H9 (cell line): ENCODE measurements at regions not wholly inside any gene's neighbourhood (a gene's known extent, or its start where the extent isn't known, plus 50 kb on each side); places are given as distances from the start of the nearest gene placed in this dataset.

ENCODE experiments used
- DNase-seq: peaks from one replicate; pipeline ENCODE4 v3.0.0-alpha.2; 2017
- H2AFZ ChIP-seq: one replicate; pipeline ENCODE4 v1.6.1; 2013; ENCODE audit warnings: mild to moderate bottlenecking, low read length, control low read depth, moderate library complexity
- H2AK5ac ChIP-seq: 2 replicates; pipeline ENCODE4 v1.6.1; 2013; ENCODE audit warnings: low read length, control low read depth, mixed read lengths; ENCODE audit not compliant: insufficient read length
- H2BK120ac ChIP-seq: one replicate; pipeline ENCODE4 v1.6.1; 2013; ENCODE audit warnings: low read depth, mild to moderate bottlenecking, low read length, control low read depth, inconsistent platforms; ENCODE audit not compliant: poor library complexity, severe bottlenecking
- H2BK12ac ChIP-seq: 2 replicates; pipeline ENCODE4 v1.6.1; 2013; ENCODE audit warnings: low read length, control low read depth, mixed read lengths, low read depth; ENCODE audit not compliant: insufficient read length
- H2BK15ac ChIP-seq: 2 replicates; pipeline ENCODE4 v1.6.1; 2013; ENCODE audit warnings: low read depth, low read length, control low read depth
- H2BK20ac ChIP-seq: one replicate; pipeline ENCODE4 v1.6.1; 2013; ENCODE audit warnings: low read depth, mild to moderate bottlenecking, low read length, control low read depth, inconsistent platforms; ENCODE audit not compliant: poor library complexity, severe bottlenecking
- H2BK5ac ChIP-seq: 2 replicates; pipeline ENCODE4 v1.6.1; 2013; ENCODE audit warnings: low read length, control low read depth, mixed read lengths; ENCODE audit not compliant: insufficient read length
- H3K14ac ChIP-seq: 2 replicates; pipeline ENCODE4 v1.6.1; 2013; ENCODE audit warnings: low read length, control low read depth; ENCODE audit not compliant: insufficient read depth
- H3K18ac ChIP-seq: 2 replicates; pipeline ENCODE4 v1.6.1; 2013; ENCODE audit warnings: low read depth, mild to moderate bottlenecking, mixed read lengths, low read length, control low read depth; ENCODE audit not compliant: insufficient read length
- H3K23ac ChIP-seq: 2 replicates; pipeline ENCODE4 v1.6.1; 2013; ENCODE audit warnings: low read length, control low read depth, mixed read lengths, low read depth; ENCODE audit not compliant: insufficient read length
- H3K23me2 ChIP-seq: 2 replicates; pipeline ENCODE4 v1.6.1; 2013; ENCODE audit warnings: low read depth, mild to moderate bottlenecking, mixed read lengths, low read length, control low read depth; ENCODE audit not compliant: insufficient read length, poor library complexity, severe bottlenecking
- H3K27ac ChIP-seq: 2 replicates; pipeline ENCODE4 v1.5.1; 2013; ENCODE audit warnings: low read length, control low read depth, mixed read lengths, low read depth; ENCODE audit not compliant: insufficient read length
- H3K27me3 ChIP-seq: 2 replicates; pipeline ENCODE4 v1.6.1; 2013; ENCODE audit warnings: low read length, control low read depth, inconsistent platforms; ENCODE audit not compliant: insufficient read depth
- H3K4ac ChIP-seq: 2 replicates; pipeline ENCODE4 v1.6.1; 2013; ENCODE audit warnings: low read depth, mild to moderate bottlenecking, control low read depth, inconsistent platforms, low read length, moderate library complexity
- H3K4me1 ChIP-seq: 2 replicates; pipeline ENCODE4 v1.6.1; 2013; ENCODE audit warnings: low read length, control low read depth, inconsistent platforms; ENCODE audit not compliant: insufficient read depth
- H3K4me2 ChIP-seq: 2 replicates; pipeline ENCODE4 v1.6.1; 2013; ENCODE audit warnings: low read length, control low read depth, mixed read lengths; ENCODE audit not compliant: insufficient read length, insufficient read depth
- H3K56ac ChIP-seq: 2 replicates; pipeline ENCODE4 v1.6.1; 2013; ENCODE audit warnings: low read depth, mild to moderate bottlenecking, mixed read lengths, low read length, control low read depth; ENCODE audit not compliant: insufficient read length
- H3K79me1 ChIP-seq: 2 replicates; pipeline ENCODE4 v1.6.1; 2013; ENCODE audit warnings: low read depth, mild to moderate bottlenecking, moderate library complexity, low read length, control low read depth, inconsistent platforms; ENCODE audit not compliant: insufficient read depth, poor library complexity, severe bottlenecking
- H3K79me2 ChIP-seq: 2 replicates; pipeline ENCODE4 v1.6.1; 2013; ENCODE audit warnings: low read length, control low read depth, inconsistent platforms; ENCODE audit not compliant: insufficient read depth
- H3K9ac ChIP-seq: 2 replicates; pipeline ENCODE4 v1.6.1; 2013; ENCODE audit warnings: low read length, control low read depth, mixed read lengths; ENCODE audit not compliant: insufficient read length; ENCODE audit errors: extremely low read depth
- H3K9me3 ChIP-seq: one replicate; pipeline ENCODE4 v1.6.1; 2013; ENCODE audit warnings: low read depth, low read length, inconsistent platforms; ENCODE audit not compliant: control insufficient read depth
- H3T11ph ChIP-seq: one replicate; pipeline ENCODE4 v1.6.1; 2013; ENCODE audit warnings: mild to moderate bottlenecking, low read length, control low read depth, inconsistent platforms
- H4K20me1 ChIP-seq: one replicate; pipeline ENCODE4 v1.6.1; 2013; ENCODE audit not compliant: control insufficient read depth, insufficient read length, insufficient read depth
- H4K5ac ChIP-seq: 2 replicates; pipeline ENCODE4 v1.6.1; 2013; ENCODE audit warnings: low read depth, mild to moderate bottlenecking, mixed read lengths, low read length, control low read depth; ENCODE audit not compliant: insufficient read length
- H4K8ac ChIP-seq: replicated peaks from 2 replicates; pipeline ENCODE4 v1.6.1; 2013; ENCODE audit warnings: low read length, control low read depth, mixed read lengths, low read depth; ENCODE audit not compliant: insufficient read length
- H4K91ac ChIP-seq: 2 replicates; pipeline ENCODE4 v1.6.1; 2013; ENCODE audit warnings: low read depth, mild to moderate bottlenecking, moderate library complexity, mixed read lengths, low read length, control low read depth; ENCODE audit not compliant: insufficient read length
- H3K27ac Mint-ChIP-seq, 3 experiments: 2 replicates in 2 of 3; 3 replicates in 1 of 3; pipeline ENCODE4 v1.8.0; 2020 to 2021; ENCODE audit warnings: mixed read lengths in 3 of 3, mild to moderate bottlenecking in 1 of 3, moderate library complexity in 1 of 3
- H3K27me3 Mint-ChIP-seq: 2 replicates; pipeline ENCODE4 v1.8.0; 2021; ENCODE audit warnings: low read depth, mild to moderate bottlenecking, moderate library complexity, mixed read lengths
- H3K36me3 Mint-ChIP-seq, 3 experiments: 2 replicates in 2 of 3; 3 replicates in 1 of 3; pipeline ENCODE4 v1.8.0; 2020 to 2021; ENCODE audit warnings: low read depth in 3 of 3, mixed read lengths in 3 of 3; ENCODE audit not compliant: insufficient read depth in 1 of 3
- H3K4me1 Mint-ChIP-seq, 2 experiments: 2 replicates each; pipeline ENCODE4 v1.8.0; 2020; ENCODE audit warnings: mixed read lengths in 2 of 2
- H3K4me3 Mint-ChIP-seq, 2 experiments: 2 replicates in 1 of 2; 3 replicates in 1 of 2; pipeline ENCODE4 v1.8.0; 2020 to 2021; ENCODE audit warnings: mild to moderate bottlenecking in 2 of 2, mixed read lengths in 2 of 2, moderate library complexity in 1 of 2
- H3K9me3 Mint-ChIP-seq, 2 experiments: 2 replicates in 1 of 2; 3 replicates in 1 of 2; pipeline ENCODE4 v1.8.0; 2020; ENCODE audit warnings: mild to moderate bottlenecking in 2 of 2, mixed read lengths in 2 of 2, moderate library complexity in 1 of 2
- CTCF ChIP-seq: fragments of 200-600 bp; sonication (generic); conservative IDR thresholded peaks from 3 replicates; pipeline ENCODE4 v1.8.0; 2021; ENCODE audit warnings: antibody characterized with exemption, mild to moderate bottlenecking

GRCh38 chr3:180123928-180124327, 87.2 kb upstream of the PEX5L start:
- peaks cover 32 to 35% of the 10 kb centered on the region in 2 experiments for H3K9me3 Mint-ChIP-seq
- no peak overlapping the region for H3K56ac ChIP-seq
- H2AK5ac ChIP-seq = no peak overlapping the region
- no peaks in the 10 kb centered on the region for H3K79me2 ChIP-seq
- H3K79me1 ChIP-seq = no peaks in the 10 kb centered on the region
- H3K4me1 Mint-ChIP-seq = no peaks in the 10 kb centered on the region; a peak in 1 of 4 replicates
- DNase-seq = no peak
- H4K91ac ChIP-seq = no peak overlapping the region
- H2BK12ac ChIP-seq = no peak overlapping the region
- H2BK20ac ChIP-seq = no peak overlapping the region
- no peak overlapping the region for H3K14ac ChIP-seq
- no peaks in the 10 kb centered on the region for H3K9me3 ChIP-seq
- no peak overlapping the region for H2AFZ ChIP-seq
- H2BK15ac ChIP-seq = no peak overlapping the region
- H4K5ac ChIP-seq = no peak overlapping the region
- H3K23me2 ChIP-seq = no peaks in the 10 kb centered on the region
- H4K8ac ChIP-seq = no peak overlapping the region
- no peak overlapping the region for H3K23ac ChIP-seq
- no peak overlapping the region for H3K9ac ChIP-seq
- no peak overlapping the region for H3T11ph ChIP-seq
- no peak for TF ChIP-seq CTCF
- no peak overlapping the region for H3K27ac ChIP-seq
- no peak overlapping the region for H3K4me3 Mint-ChIP-seq
- no peaks in the 10 kb centered on the region for H3K4me1 ChIP-seq
- H3K27ac Mint-ChIP-seq = no peak overlapping the region
- H4K20me1 ChIP-seq = no peaks in the 10 kb centered on the region
- H3K4me2 ChIP-seq = no peak overlapping the region
- H3K27me3 ChIP-seq = no peaks in the 10 kb centered on the region
- no peaks in the 10 kb centered on the region for H3K27me3 Mint-ChIP-seq
- H3K4ac ChIP-seq = no peak overlapping the region
- no peak overlapping the region for H2BK120ac ChIP-seq
- H2BK5ac ChIP-seq = no peak overlapping the region
- H3K18ac ChIP-seq = no peak overlapping the region
- peaks cover 6 to 35% (median 19%) of the 10 kb centered on the region in 3 experiments for H3K36me3 Mint-ChIP-seq
